ENCODE measurements at regions not wholly inside any gene's neighbourhood (a gene's known extent, or its start where the extent isn't known, plus 50 kb on each side); places are given as distances from the start of the nearest gene placed in this dataset.

GRCh38 chr2:128440666-128441340, 122.1 kb upstream of the HS6ST1 start:
- Histone ChIP-seq H3K4me1 (ENCODE audit: control insufficient read depth, insufficient read depth, low read length, poor library complexity, severe bottlenecking) (no peaks in the 10 kb centered on the region), H3K4me3 (ENCODE audit: low read depth, low read length) (no peak overlapping the region), H3K27me3 (ENCODE audit: control insufficient read depth, insufficient read depth, low read length) (no peaks in the 10 kb centered on the region), H3K36me3 (ENCODE audit: control insufficient read depth, insufficient read depth, low read length) (no peaks in the 10 kb centered on the region), H3K9me3 (ENCODE audit: control insufficient read depth in 2 of 2, low read length in 2 of 2) (no peaks in the 10 kb centered on the region), H3K27ac (ENCODE audit: insufficient read depth, low read length, poor library complexity, severe bottlenecking) (no peak overlapping the region)
- Mint-ChIP-seq H3K9me3 (no peaks in the 10 kb centered on the region), H3K27me3 (no peaks in the 10 kb centered on the region), H3K27ac (no peak overlapping the region), H3K36me3 (no peaks in the 10 kb centered on the region), H3K4me3 (no peak overlapping the region), H3K4me1 (no peaks in the 10 kb centered on the region)
- ATAC-seq (ENCODE audit: low read depth in 2 of 2) (no peak), DNase-seq (no peak)

DNA sequence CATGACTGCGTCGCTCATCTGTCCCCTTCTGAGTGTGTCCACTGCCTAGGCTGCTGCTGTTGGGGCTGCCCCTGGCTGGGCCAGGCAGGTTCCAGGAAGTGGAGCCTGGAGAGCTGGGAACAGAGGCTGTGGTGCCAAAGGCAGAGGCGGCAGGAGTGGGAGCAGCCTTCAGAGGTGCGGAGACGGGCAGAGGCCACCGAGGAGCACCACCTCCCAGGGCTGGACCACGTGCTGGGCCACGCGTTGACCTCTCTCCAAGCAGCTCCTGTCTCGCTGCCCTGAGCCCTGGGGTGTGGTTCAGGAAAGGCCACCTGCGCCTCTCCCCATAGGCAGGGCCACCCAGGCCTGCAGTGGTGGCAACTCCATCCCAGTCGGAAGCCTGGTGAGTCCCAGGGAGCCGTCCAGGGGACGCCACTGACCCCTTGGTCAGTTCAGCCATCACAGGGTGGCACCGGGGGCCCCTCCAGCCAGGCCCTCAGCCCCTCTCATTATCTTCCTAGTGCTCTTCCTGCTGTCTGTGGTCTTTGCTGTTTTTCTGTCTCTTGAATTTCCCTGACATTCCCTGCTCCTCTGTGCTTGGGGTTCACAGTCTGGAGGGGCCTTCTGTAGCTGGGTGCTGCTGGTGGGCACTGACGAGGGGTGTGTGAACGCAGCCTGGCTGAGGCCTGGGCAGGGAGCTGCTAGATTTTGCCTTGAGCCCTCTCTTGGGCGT, 122.8 kb upstream of the HS6ST1 start:
- Mint-ChIP-seq H3K36me3 (no peaks in the 10 kb centered on the region), H3K27me3 (no peaks in the 10 kb centered on the region), H3K4me1 (no peaks in the 10 kb centered on the region), H3K27ac (no peak overlapping the region), H3K4me3 (no peak overlapping the region), H3K9me3 (no peaks in the 10 kb centered on the region)
- DNase-seq (no peak), ATAC-seq (ENCODE audit: low read depth in 2 of 2) (no peak)
- no peaks in the 10 kb centered on the region for H3K4me1 ChIP-seq (ENCODE audit: control insufficient read depth, insufficient read depth, low read length, poor library complexity, severe bottlenecking)
- H3K36me3 ChIP-seq (ENCODE audit: control insufficient read depth, insufficient read depth, low read length), result no peaks in the 10 kb centered on the region
- H3K27ac ChIP-seq (ENCODE audit: insufficient read depth, low read length, poor library complexity, severe bottlenecking), result no peak overlapping the region
- no peaks in the 10 kb centered on the region for H3K27me3 ChIP-seq (ENCODE audit: control insufficient read depth, insufficient read depth, low read length)
- H3K9me3 ChIP-seq (ENCODE audit: control insufficient read depth in 2 of 2, low read length in 2 of 2), result no peaks in the 10 kb centered on the region
- no peak overlapping the region for H3K4me3 ChIP-seq (ENCODE audit: low read depth, low read length)

DNA sequence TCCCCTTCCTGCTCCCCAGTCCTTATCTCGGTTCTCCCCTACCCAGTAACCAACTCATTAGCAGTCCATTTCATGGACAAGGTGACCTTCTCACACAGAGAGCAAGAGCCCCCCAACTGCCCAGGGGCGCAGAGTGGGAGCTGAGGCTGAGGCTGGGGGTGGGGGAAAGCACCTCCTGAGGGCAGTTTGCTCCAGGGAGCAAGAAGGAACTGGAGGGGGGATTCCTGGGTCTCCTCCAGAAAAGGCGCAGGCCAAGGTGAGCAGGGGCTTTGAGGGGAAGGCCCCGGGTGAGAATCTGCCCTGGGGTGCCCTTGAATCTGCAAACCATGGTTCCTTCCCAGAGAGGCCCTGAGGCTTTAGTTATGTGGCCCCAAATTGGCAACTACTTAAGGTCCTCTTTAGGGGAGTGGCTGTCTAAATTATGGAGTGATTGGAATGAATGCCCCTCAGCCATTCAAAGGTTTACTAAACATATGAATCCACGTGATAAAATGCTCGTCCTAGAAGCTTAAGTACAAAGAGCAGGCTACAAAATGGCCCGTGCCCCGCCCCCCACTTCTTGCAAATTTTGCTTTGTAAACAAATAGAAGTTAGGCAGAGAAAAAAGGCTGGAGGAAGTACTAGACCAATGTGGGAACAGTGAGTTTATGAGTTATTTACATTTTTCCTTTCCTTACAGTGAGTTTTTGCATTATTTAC, 123.5 kb upstream of the HS6ST1 start:
- DNase-seq (no peak), ATAC-seq (ENCODE audit: low read depth in 2 of 2) (no peak)
- no peaks in the 10 kb centered on the region for H3K4me1 ChIP-seq (ENCODE audit: control insufficient read depth, insufficient read depth, low read length, poor library complexity, severe bottlenecking)
- H3K9me3 Mint-ChIP-seq, result no peaks in the 10 kb centered on the region
- no peak overlapping the region for H3K27ac ChIP-seq (ENCODE audit: insufficient read depth, low read length, poor library complexity, severe bottlenecking)
- no peaks in the 10 kb centered on the region for H3K36me3 ChIP-seq (ENCODE audit: control insufficient read depth, insufficient read depth, low read length)
- no peaks in the 10 kb centered on the region for H3K9me3 ChIP-seq (ENCODE audit: control insufficient read depth in 2 of 2, low read length in 2 of 2)
- H3K27ac Mint-ChIP-seq, result no peak overlapping the region
- H3K4me3 Mint-ChIP-seq, result no peak overlapping the region
- H3K4me3 ChIP-seq (ENCODE audit: low read depth, low read length), result no peak overlapping the region
- no peaks in the 10 kb centered on the region for H3K4me1 Mint-ChIP-seq
- no peaks in the 10 kb centered on the region for H3K36me3 Mint-ChIP-seq
- H3K27me3 Mint-ChIP-seq, result no peaks in the 10 kb centered on the region
- no peaks in the 10 kb centered on the region for H3K27me3 ChIP-seq (ENCODE audit: control insufficient read depth, insufficient read depth, low read length)

DNA sequence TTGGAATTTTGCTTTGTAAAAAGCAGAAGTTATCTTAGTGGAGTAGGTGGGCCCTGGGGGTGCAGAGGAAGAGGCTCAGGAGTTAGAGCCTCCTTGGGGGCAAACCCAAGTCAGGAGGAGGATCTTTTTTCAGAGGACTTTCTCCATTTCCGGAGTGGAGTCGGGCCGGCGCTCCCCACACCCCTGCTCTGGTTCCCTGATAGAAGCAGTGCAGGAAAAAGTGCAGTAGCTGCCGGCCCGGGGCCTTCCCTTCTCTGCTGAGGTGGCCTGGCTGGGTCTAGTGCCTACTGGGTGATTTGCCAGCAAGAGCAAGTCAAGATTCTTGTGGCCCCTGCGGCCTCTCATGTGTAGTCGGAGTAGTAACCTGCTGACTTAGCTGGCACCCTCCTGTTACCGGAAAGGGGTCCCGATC, 124.2 kb upstream of the HS6ST1 start:
- H3K27ac Mint-ChIP-seq, result no peak overlapping the region
- H3K36me3 Mint-ChIP-seq, result no peaks in the 10 kb centered on the region
- Histone ChIP-seq H3K4me1 (ENCODE audit: control insufficient read depth, insufficient read depth, low read length, poor library complexity, severe bottlenecking) (no peaks in the 10 kb centered on the region), H3K27me3 (ENCODE audit: control insufficient read depth, insufficient read depth, low read length) (no peaks in the 10 kb centered on the region), H3K27ac (ENCODE audit: insufficient read depth, low read length, poor library complexity, severe bottlenecking) (no peak overlapping the region), H3K4me3 (ENCODE audit: low read depth, low read length) (no peak overlapping the region), H3K9me3 (ENCODE audit: control insufficient read depth in 2 of 2, low read length in 2 of 2) (no peaks in the 10 kb centered on the region), H3K36me3 (ENCODE audit: control insufficient read depth, insufficient read depth, low read length) (no peaks in the 10 kb centered on the region)
- no peaks in the 10 kb centered on the region for H3K4me1 Mint-ChIP-seq
- DNase-seq (no peak), ATAC-seq (ENCODE audit: low read depth in 2 of 2) (no peak)
- H3K4me3 Mint-ChIP-seq, result no peak overlapping the region
- H3K27me3 Mint-ChIP-seq, result no peaks in the 10 kb centered on the region
- H3K9me3 Mint-ChIP-seq, result no peaks in the 10 kb centered on the region

GRCh38 chr2:128444121-128444771, 125.6 kb upstream of the HS6ST1 start:
- no peaks in the 10 kb centered on the region for H3K27me3 ChIP-seq (ENCODE audit: control insufficient read depth, insufficient read depth, low read length)
- no peak overlapping the region for H3K27ac ChIP-seq (ENCODE audit: insufficient read depth, low read length, poor library complexity, severe bottlenecking)
- ATAC-seq (ENCODE audit: low read depth in 2 of 2) (no peak), DNase-seq (no peak)
- peak overlapping the region in 1 of 3 donors; percentile 63 for H3K27ac Mint-ChIP-seq
- H3K36me3 ChIP-seq (ENCODE audit: control insufficient read depth, insufficient read depth, low read length), result no peaks in the 10 kb centered on the region
- H3K4me1 ChIP-seq (ENCODE audit: control insufficient read depth, insufficient read depth, low read length, poor library complexity, severe bottlenecking), result no peaks in the 10 kb centered on the region
- no peak overlapping the region for H3K4me3 ChIP-seq (ENCODE audit: low read depth, low read length)
- no peaks in the 10 kb centered on the region for H3K27me3 Mint-ChIP-seq
- H3K9me3 ChIP-seq (ENCODE audit: control insufficient read depth in 2 of 2, low read length in 2 of 2), result no peaks in the 10 kb centered on the region
- H3K4me1 Mint-ChIP-seq, result no peaks in the 10 kb centered on the region
- H3K9me3 Mint-ChIP-seq, result no peaks in the 10 kb centered on the region
- H3K4me3 Mint-ChIP-seq, result no peak overlapping the region
- H3K36me3 Mint-ChIP-seq, result no peaks in the 10 kb centered on the region

GRCh38 chr2:128444816-128445522, 126.3 kb upstream of the HS6ST1 start:
- Histone ChIP-seq H3K36me3 (ENCODE audit: control insufficient read depth, insufficient read depth, low read length) (no peaks in the 10 kb centered on the region), H3K27me3 (ENCODE audit: control insufficient read depth, insufficient read depth, low read length) (no peaks in the 10 kb centered on the region), H3K4me3 (ENCODE audit: low read depth, low read length) (no peak overlapping the region), H3K27ac (ENCODE audit: insufficient read depth, low read length, poor library complexity, severe bottlenecking) (no peak overlapping the region), H3K4me1 (ENCODE audit: control insufficient read depth, insufficient read depth, low read length, poor library complexity, severe bottlenecking) (no peaks in the 10 kb centered on the region), H3K9me3 (ENCODE audit: control insufficient read depth in 2 of 2, low read length in 2 of 2) (no peaks in the 10 kb centered on the region)
- Mint-ChIP-seq H3K4me3 (no peak overlapping the region), H3K4me1 (no peaks in the 10 kb centered on the region), H3K27ac (no peak overlapping the region), H3K36me3 (no peaks in the 10 kb centered on the region), H3K9me3 (no peaks in the 10 kb centered on the region), H3K27me3 (no peaks in the 10 kb centered on the region)
- DNase-seq (no peak), ATAC-seq (ENCODE audit: low read depth in 2 of 2) (no peak)

DNA sequence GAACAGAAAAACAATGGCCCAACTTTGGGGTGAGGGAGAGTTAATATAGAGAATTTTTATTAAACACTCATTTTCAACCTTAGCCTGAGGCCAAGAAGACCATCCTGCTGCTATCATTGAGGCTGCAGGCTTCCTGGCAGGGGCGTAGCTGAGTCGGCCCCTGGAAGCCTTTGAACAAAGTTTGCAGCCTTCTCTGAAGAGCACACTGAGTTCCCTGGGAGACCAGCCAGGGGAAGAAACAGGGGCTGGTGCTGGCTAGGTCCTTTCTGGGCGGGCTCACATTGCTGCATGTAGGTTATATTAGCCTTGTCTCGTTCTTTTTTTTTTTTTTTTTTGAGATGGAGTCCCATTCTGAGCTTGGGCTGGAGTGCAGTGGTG, 126.8 kb upstream of the HS6ST1 start:
- no peak overlapping the region for H3K4me3 ChIP-seq (ENCODE audit: low read depth, low read length)
- H3K9me3 ChIP-seq (ENCODE audit: control insufficient read depth in 2 of 2, low read length in 2 of 2), result no peaks in the 10 kb centered on the region
- no peaks in the 10 kb centered on the region for H3K36me3 Mint-ChIP-seq
- H3K27ac ChIP-seq (ENCODE audit: insufficient read depth, low read length, poor library complexity, severe bottlenecking), result no peak overlapping the region
- no peaks in the 10 kb centered on the region for H3K27me3 Mint-ChIP-seq
- H3K9me3 Mint-ChIP-seq, result no peaks in the 10 kb centered on the region
- no peak overlapping the region for H3K27ac Mint-ChIP-seq
- H3K36me3 ChIP-seq (ENCODE audit: control insufficient read depth, insufficient read depth, low read length), result no peaks in the 10 kb centered on the region
- DNase-seq (no peak), ATAC-seq (ENCODE audit: low read depth in 2 of 2) (no peak)
- no peak overlapping the region for H3K4me3 Mint-ChIP-seq
- H3K27me3 ChIP-seq (ENCODE audit: control insufficient read depth, insufficient read depth, low read length), result no peaks in the 10 kb centered on the region
- no peaks in the 10 kb centered on the region for H3K4me1 Mint-ChIP-seq
- no peaks in the 10 kb centered on the region for H3K4me1 ChIP-seq (ENCODE audit: control insufficient read depth, insufficient read depth, low read length, poor library complexity, severe bottlenecking)

All from CD4-positive, CD25-positive, alpha-beta regulatory T cell (primary cell).